ENCODE measurements at regions not wholly inside any gene's neighbourhood (a gene's known extent, or its start where the extent isn't known, plus 50 kb on each side); places are given as distances from the start of the nearest gene placed in this dataset.
A peak's percentile ranks its signal among the peaks of the same experiment; 100 is the strongest.

GRCh38 chr4:20598626-20599025 is 101.6 kb upstream of the PACRGL start:
- ATAC-seq (ENCODE audit: poor library complexity) (no peak), DNase-seq (no peak)
- intact Hi-C loops (cut with DNase I) = no loop called here

GRCh38 chr4:20603671-20604313 is 96.5 kb upstream of the PACRGL start:
- ATAC-seq (ENCODE audit: poor library complexity) (no peak), DNase-seq (no peak)
- intact Hi-C loops (cut with DNase I) = no loop called here

DNA sequence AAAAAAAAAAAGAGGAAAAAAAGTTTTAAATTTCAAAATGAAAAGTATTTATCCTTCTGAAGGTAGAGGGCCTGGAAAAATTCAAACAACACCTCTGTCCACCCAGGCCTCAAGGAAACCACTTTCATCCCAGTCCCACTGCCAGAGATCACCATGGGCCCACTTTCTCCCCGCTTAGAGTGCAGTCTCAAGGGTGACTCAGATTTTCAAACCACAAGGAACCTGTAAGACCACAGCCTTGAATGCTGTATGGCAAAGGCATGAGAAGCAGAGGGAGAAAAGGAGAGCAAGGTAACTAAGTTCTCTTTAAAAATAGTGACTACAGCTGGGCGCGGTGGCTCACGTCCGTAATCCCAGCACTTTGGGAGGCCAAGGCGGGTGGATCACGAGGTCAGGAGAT is 87.9 kb upstream of the PACRGL start:
- ATAC-seq (ENCODE audit: poor library complexity) = no peak
- intact Hi-C loops (cut with DNase I) = no loop called here

GRCh38 chr4:20614816-20615215 is 85.4 kb upstream of the PACRGL start:
- ATAC-seq (ENCODE audit: poor library complexity) (no peak), DNase-seq (no peak)
- intact Hi-C loops (cut with DNase I) = no loop called here

More for the DNA sequence above, 87.9 kb upstream of the PACRGL start:
- no peak for DNase-seq

- no peak for ATAC-seq (ENCODE audit: poor library complexity)
- intact Hi-C loops (cut with DNase I) = no loop called here
- DNase-seq = no peak
These were observed 84.6 kb upstream of the PACRGL start for GRCh38 chr4:20615486-20616260.

- ATAC-seq (ENCODE audit: poor library complexity) = no peak
- intact Hi-C loops (cut with DNase I) = no loop called here
- no peak for DNase-seq
These were observed 83.9 kb upstream of the PACRGL start for GRCh38 chr4:20616313-20616712.

GRCh38 chr4:20616848-20617247 is 83.4 kb upstream of the PACRGL start:
- ATAC-seq (ENCODE audit: poor library complexity) = no peak
- intact Hi-C loops (cut with DNase I) = no loop called here
- no peak for DNase-seq

DNA sequence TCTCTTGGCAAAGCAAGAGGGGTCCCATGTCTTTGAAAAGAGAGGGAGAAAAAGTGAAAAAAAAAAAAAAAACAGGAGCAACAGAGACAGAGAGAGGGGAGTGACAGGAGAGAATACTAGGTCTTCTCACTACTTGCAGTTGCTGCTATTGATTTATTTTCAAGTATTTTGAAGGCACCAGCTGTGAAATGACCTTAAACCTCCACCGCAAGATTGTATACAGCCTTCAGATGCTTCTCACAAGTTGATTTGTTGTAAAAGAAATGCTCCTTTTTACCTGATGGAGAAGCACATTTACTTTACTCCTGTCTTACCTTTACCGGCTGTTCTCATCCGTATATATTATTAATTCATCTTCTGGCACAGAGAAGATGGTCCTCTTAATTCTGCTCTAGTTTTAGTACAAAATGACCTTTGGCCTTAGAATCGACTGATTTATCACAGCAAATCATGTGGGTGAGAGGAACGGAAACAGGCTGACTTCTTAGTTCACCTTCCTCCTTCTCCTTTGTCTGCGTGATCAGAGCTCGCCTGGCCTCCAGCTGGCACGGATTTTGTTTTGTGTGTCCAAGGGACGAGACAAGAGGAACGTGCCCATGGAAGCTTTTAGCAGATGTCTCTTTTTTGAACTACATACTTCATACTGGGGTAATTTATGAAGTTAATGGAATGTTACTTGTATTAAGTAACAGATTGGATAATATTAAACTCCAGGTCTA is 82.4 kb upstream of the PACRGL start:
- ATAC-seq (ENCODE audit: poor library complexity) (peak; percentile 55), DNase-seq (peak; percentile 51)
- intact Hi-C loops (cut with DNase I) = no loop called here

DNA sequence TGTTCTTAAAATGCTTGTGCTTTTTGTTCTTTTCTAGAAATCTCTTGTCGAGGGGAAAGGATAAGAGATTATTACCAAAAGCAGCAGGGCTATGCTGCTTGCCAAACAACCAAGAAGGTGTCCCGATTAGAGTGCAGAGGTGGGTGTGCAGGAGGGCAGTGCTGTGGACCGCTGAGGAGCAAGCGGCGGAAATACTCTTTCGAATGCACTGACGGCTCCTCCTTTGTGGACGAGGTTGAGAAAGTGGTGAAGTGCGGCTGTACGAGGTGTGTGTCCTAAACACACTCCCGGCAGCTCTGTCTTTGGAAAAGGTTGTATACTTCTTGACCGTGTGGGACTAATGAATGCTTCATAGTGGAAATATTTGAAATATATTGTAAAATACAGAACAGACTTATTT is 81.5 kb upstream of the PACRGL start:
- intact Hi-C loops (cut with DNase I) = no loop called here
- DNase-seq = no peak
- ATAC-seq (ENCODE audit: poor library complexity) = no peak

DNA sequence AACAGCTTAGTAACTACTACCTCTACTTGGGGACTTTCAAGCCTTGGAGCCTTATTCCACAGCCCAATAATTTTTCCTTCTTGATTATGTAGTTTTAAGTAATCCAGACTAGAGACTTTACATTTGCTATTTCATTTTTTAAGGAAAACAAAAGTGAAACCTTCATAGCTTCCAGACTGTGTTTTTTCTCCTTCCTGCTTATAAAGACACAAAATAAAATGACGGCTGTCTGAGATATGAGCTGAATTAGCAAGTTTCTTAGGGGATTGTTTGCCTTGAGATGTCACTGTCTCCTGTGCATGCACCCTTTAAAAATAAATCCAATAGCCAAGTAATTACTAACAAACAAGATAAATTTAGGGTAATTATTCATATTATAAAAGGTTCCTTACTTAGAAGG is 78.8 kb upstream of the PACRGL start:
- ATAC-seq (ENCODE audit: poor library complexity) (no peak), DNase-seq (no peak)
- intact Hi-C loops (cut with DNase I) = no loop called here

DNA sequence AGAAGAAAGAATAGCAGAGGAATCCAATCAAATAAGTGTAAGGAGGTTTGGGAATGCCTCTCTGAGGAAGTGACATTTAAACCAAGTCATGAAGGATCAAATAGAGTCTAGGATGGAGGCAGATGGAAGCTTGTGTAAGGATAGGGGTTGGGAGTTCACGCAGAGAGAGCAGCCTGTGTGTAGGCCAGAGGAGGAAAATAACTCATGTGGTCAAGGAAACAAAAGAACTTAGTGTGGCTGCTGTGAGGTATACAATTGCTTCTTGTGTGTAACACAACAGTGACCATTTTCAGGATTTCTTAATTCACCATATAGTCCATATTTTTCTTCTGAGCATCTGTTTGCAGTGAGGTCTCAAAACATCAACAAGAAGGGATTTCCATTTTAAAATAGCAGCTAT is 77.6 kb upstream of the PACRGL start:
- intact Hi-C loops (cut with DNase I) = no loop called here
- DNase-seq = no peak
- no peak for ATAC-seq (ENCODE audit: poor library complexity)

DNA sequence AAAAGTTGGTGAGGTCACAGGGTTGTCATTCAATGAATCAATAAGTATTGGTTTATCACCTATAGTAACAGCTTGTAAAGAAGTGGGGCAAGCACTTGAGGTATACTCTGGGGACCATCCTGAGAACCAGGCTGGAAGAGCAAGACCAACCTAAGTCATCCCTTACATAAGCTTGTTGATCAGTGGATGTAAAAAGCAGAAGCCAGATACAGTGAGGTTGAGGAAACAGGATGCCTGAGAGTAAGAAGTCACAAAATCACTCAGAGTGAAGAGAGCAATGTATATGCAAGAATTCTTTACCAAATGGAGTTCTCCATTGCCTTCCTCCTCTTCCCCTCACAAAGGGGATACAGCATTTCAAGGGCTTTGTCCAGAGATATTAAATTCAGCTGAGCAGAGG is 76.3 kb upstream of the PACRGL start:
- intact Hi-C loops (cut with DNase I) = no loop called here
- no peak for DNase-seq
- no peak for ATAC-seq (ENCODE audit: poor library complexity)

- no peak for ATAC-seq (ENCODE audit: poor library complexity)
- intact Hi-C loops (cut with DNase I) = no loop called here
- no peak for DNase-seq
These were observed 75.4 kb upstream of the PACRGL start for GRCh38 chr4:20624793-20625374.

DNA sequence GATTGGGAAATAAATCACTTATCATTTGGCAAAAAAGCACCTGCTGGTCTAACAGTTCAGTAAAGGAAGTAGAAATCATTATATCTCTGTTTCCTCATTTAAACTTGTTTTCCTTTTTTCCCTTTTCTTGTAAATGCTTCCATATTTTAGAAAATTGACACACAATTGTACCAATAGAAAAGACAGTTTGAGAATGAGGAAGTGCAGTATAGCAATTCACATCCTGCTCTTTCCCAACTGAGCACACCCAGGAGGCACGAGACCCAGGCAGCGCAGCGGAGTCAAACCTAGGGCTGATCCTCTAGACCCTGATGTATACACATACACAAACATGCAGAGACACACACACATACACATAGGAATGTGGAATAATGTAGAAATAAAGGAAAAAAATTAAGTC is 74.8 kb upstream of the PACRGL start:
- intact Hi-C loops (cut with DNase I) = no loop called here
- DNase-seq = peak; percentile 58
- peak; percentile 61 for ATAC-seq (ENCODE audit: poor library complexity)

DNA sequence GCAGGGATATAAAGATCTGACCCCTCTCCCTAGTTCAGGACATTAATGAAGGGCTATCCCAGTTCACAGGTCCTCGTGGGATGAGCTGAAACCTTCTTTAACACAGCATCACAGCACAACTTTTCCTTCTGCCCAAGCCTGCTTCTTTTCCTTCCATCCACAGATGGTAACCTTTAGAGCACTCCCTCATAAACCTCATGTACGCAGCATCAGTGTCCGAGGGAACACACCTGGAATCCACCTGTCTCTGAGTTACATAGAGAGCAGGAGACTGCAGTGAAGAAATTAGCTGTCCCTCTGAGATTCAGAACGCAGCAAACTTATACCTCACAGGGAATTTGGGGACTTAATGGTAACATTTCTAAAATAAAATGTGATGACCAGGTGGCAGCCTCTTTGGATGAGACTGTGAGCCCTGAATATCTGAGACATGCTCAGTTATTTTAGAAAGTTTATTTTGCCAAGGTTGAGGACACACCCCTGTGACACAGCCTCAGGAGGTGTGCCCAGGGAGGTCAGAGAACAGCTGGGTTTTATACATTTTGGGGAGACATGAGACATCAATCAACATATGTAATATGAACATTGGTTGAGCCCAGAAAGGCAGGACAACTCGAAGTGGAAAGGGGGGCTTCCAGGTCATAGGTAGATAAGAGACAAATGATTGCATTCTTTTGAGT is 73.8 kb upstream of the PACRGL start:
- DNase-seq = no peak
- intact Hi-C loops (cut with DNase I) = no loop called here

GRCh38 chr4:20627866-20628265 is 72.4 kb upstream of the PACRGL start:
- DNase-seq (no peak), ATAC-seq (ENCODE audit: poor library complexity) (no peak)
- intact Hi-C loops (cut with DNase I) = no loop called here

More for the DNA sequence above, 73.8 kb upstream of the PACRGL start:
- ATAC-seq (ENCODE audit: poor library complexity) = no peak

GRCh38 chr4:20629186-20630106 is 70.8 kb upstream of the PACRGL start:
- DNase-seq = no peak

DNA sequence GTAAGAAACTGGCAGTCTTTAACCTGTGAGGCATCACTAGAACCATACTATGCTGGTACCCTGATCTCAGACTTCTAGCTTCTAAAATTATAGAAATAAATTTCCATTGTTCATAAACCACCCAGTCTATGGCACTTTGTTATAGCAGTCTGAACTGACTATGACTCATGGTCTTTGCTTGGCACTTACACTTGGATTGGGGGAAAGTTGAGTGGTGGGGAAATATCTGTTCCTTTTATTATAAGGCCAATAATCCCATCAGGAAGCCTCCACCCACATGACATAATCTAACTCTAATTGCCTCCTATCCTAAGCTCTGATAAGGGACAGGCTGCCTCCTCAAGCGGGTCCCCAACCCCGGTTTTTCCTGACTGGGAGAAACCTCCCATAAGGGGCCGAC is 61.4 kb upstream of the PACRGL start:
- intact Hi-C loops (cut with DNase I) = no loop called here
- no peak for DNase-seq
- ATAC-seq (ENCODE audit: poor library complexity) = no peak

More at GRCh38 chr4:20629186-20630106, 70.8 kb upstream of the PACRGL start:
- no peak for ATAC-seq (ENCODE audit: poor library complexity)
- intact Hi-C loops (cut with DNase I) = no loop called here
